Kidney (tissue), 13 donors: ENCODE measurements at regions not wholly inside any gene's neighbourhood (a gene's known extent, or its start where the extent isn't known, plus 50 kb on each side); places are given as distances from the start of the nearest gene placed in this dataset.

ENCODE experiments used
- DNase-seq, 5 donors: peaks; one replicate each; pipeline ENCODE4 v3.0.0-alpha.2; 2013 to 2020
- FAIRE-seq: peaks from 2 replicates; lab custom pipeline; 2012; peaks lifted over from hg19 to GRCh38; lab: Jason Lieb, UNC
- H3K27ac ChIP-seq, 2 donors: one replicate each; pipeline ENCODE4 v1.7.0; 2013; ENCODE audit warnings: low read depth in 2 of 2, low read length in 2 of 2, inconsistent platforms in 1 of 2
- H3K27me3 ChIP-seq: one replicate; pipeline ENCODE4 v1.7.1; 2013; ENCODE audit warnings: low read length, inconsistent platforms; ENCODE audit not compliant: control insufficient read depth, insufficient read depth
- H3K36me3 ChIP-seq, 3 donors: one replicate each; pipeline versions ENCODE4 v1.7.0 to v1.7.1; 2013; ENCODE audit warnings: low read length in 3 of 3, control low read depth in 1 of 3, inconsistent platforms in 1 of 3; ENCODE audit not compliant: insufficient read depth in 3 of 3, control insufficient read depth in 2 of 3
- H3K4me1 ChIP-seq, 3 donors: one replicate each; pipeline versions ENCODE4 v1.7.0 to v1.7.1; 2013; ENCODE audit warnings: low read length in 3 of 3, inconsistent platforms in 1 of 3, low read depth in 1 of 3; ENCODE audit not compliant: control insufficient read depth in 2 of 3, insufficient read depth in 2 of 3
- H3K4me3 ChIP-seq, 3 donors: one replicate each; pipeline versions ENCODE4 v1.7.0 to v1.8.1; 2013; ENCODE audit warnings: low read length in 3 of 3, control low read depth in 1 of 3, inconsistent platforms in 1 of 3
- H3K9ac ChIP-seq, 3 donors: one replicate each; pipeline versions ENCODE4 v1.7.0 to v1.7.1; 2013; ENCODE audit warnings: low read length in 3 of 3, control low read depth in 1 of 3, inconsistent platforms in 1 of 3
- H3K9me3 ChIP-seq, 3 donors: one replicate each; pipeline versions ENCODE4 v1.7.0 to v1.7.1; 2013; ENCODE audit warnings: low read length in 3 of 3, control low read depth in 1 of 3, inconsistent platforms in 1 of 3; ENCODE audit not compliant: control insufficient read depth in 2 of 3, insufficient read depth in 1 of 3
- intact Hi-C: fragments of 100-400 bp; cut with DNase I; formaldehyde crosslinking; loops from one replicate; pipeline ENCODE4 v1.11.1; 2022
- TF ChIP-seq, protein P1 (sequence below): IDR thresholded peaks from 3 replicates; pipeline ENCODE4 v1.5.1; 2012; ENCODE audit warnings: mild to moderate bottlenecking, moderate library complexity, borderline replicate concordance; ENCODE audit not compliant: insufficient read depth; ENCODE audit errors: extremely low read depth
- donor health status: control.
- donor health status: control.
- donor health status: control.
- donor health status: control.
- donor health status: control.
- donor health status: DM: yes; HTN: yes; CAD: no.
- donor health status: Normal renal cell carcinoma (clear cell type).

DNA sequence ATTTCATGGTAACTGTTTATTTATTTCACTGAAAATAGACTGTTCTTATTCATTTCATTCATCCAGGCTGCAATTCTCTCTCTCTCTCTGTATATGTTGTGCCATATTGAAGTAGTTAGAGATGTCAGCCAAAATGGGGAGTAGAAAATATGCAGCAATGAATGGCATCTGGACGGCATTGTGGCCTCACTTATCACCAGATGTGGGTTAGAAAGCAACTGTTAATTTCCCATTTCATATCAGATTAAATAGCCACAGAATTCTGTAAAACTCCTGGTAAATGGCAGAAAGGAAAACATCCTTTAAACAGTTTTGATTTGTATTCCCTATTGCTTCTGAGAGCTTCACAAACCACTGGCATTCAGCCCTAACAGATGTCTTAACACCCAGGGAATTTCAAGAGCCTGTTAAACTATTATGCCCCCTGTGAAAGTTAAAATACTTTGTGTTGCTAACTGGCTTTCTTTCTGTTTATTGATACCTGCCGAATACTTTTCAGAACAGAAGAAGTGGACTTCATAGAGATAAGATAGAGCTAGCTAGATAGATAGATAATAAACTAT lies 1763.3 kb upstream of the MIR17HG start:
- Histone ChIP-seq H3K4me1 (no peaks in the 10 kb centered on the region), H3K27ac (no peak overlapping the region), H3K9me3 (no peaks in the 10 kb centered on the region), H3K36me3 (no peaks in the 10 kb centered on the region), H3K4me3 (no peak overlapping the region), H3K9ac (no peak overlapping the region), H3K27me3 (no peaks in the 10 kb centered on the region)
- intact Hi-C loops = no loop called here
- DNase-seq = peak in 1 of 5 donors; percentile 0
- no peak for FAIRE-seq
- TF ChIP-seq, protein P1, sequence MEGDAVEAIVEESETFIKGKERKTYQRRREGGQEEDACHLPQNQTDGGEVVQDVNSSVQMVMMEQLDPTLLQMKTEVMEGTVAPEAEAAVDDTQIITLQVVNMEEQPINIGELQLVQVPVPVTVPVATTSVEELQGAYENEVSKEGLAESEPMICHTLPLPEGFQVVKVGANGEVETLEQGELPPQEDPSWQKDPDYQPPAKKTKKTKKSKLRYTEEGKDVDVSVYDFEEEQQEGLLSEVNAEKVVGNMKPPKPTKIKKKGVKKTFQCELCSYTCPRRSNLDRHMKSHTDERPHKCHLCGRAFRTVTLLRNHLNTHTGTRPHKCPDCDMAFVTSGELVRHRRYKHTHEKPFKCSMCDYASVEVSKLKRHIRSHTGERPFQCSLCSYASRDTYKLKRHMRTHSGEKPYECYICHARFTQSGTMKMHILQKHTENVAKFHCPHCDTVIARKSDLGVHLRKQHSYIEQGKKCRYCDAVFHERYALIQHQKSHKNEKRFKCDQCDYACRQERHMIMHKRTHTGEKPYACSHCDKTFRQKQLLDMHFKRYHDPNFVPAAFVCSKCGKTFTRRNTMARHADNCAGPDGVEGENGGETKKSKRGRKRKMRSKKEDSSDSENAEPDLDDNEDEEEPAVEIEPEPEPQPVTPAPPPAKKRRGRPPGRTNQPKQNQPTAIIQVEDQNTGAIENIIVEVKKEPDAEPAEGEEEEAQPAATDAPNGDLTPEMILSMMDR = no peak

DNA sequence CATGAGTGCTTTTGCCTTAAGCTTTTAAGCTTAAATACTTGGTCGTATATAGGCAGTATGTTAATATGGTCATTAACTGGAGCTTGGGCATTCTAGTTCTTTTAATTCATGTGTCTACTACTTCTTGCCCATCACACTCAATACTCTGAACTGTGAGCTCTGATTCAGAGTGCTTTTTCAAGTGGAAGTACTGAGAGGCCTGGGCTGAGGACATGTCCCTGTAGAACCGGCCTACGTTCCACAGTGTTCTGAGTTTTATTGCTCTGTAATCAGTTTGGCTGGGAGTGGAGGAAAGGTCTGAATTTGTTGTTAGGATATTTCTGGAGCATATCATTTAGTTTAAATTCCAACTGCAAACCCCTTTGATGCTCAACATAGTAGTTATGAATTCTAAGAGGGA lies 1744.8 kb upstream of the MIR17HG start:
- H3K4me1 ChIP-seq = no peaks in the 10 kb centered on the region
- no peak overlapping the region for H3K4me3 ChIP-seq
- no peak for DNase-seq
- TF ChIP-seq, protein P1 = no peak
- intact Hi-C loops = no loop called here
- H3K27me3 ChIP-seq = no peaks in the 10 kb centered on the region
- no peak for FAIRE-seq
- H3K9ac ChIP-seq = no peak overlapping the region
- H3K36me3 ChIP-seq = no peaks in the 10 kb centered on the region
- H3K27ac ChIP-seq = no peak overlapping the region
- peaks cover 0 to 3% (median 0%) of the 10 kb centered on the region in 3 donors for H3K9me3 ChIP-seq

GRCh38 chr13:89603187-89603586 lies 1744.3 kb upstream of the MIR17HG start:
- Histone ChIP-seq H3K4me3 (no peak overlapping the region), H3K27me3 (no peaks in the 10 kb centered on the region), H3K4me1 (no peaks in the 10 kb centered on the region), H3K9ac (no peak overlapping the region), H3K9me3 (peaks cover 0 to 3% (median 0%) of the 10 kb centered on the region in 3 donors), H3K27ac (no peak overlapping the region), H3K36me3 (no peaks in the 10 kb centered on the region)
- FAIRE-seq = no peak
- TF ChIP-seq, protein P1 = no peak
- intact Hi-C loops = no loop called here
- DNase-seq = no peak

DNA sequence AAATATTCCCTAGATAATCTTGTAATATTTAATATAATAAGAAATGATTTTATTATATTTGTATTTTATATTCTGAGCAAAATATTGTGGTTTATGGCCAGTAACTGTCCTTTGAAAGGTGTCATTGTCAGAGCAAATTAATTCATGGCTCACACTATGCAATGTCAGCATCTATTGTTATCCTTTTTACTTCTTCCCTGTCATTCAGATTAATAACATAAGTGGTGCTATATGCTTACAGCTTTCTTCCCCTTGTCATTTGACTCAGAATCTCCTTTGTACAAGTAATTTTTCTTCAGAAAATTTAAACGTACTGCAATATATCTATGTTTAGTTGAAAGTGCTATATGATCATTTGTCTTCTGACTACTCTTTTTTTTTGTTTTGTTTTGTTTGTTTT lies 1738.2 kb upstream of the MIR17HG start:
- Histone ChIP-seq H3K9me3 (peaks cover 0 to 3% (median 0%) of the 10 kb centered on the region in 3 donors), H3K4me1 (no peaks in the 10 kb centered on the region), H3K9ac (no peak overlapping the region), H3K4me3 (no peak overlapping the region), H3K27ac (no peak overlapping the region), H3K36me3 (no peaks in the 10 kb centered on the region), H3K27me3 (no peaks in the 10 kb centered on the region)
- no peak for FAIRE-seq
- intact Hi-C loops = no loop called here
- TF ChIP-seq, protein P1 = no peak
- DNase-seq = no peak
